Caco-2 (cell line): ENCODE measurements at regions not wholly inside any gene's neighbourhood (a gene's known extent, or its start where the extent isn't known, plus 50 kb on each side); places are given as distances from the start of the nearest gene placed in this dataset.

ENCODE experiments used
- BruUV-seq: library from RNA; stranded (reverse); fragments of 400-500 nt; replicated peaks from 2 replicates; lab custom pipeline; 2021; lab: Mats Ljungman, UMichigan
- CTCF ChIA-PET: fragments of 300-600 bp; sonication (Branson Sonifier 250); formaldehyde crosslinking; loops from one replicate; lab custom pipeline; 2022; ENCODE audit warnings: antibody characterized with exemption; lab: Charles Lee
- POLR2A ChIA-PET: fragments of 300-600 bp; sonication (Branson Sonifier 250); formaldehyde crosslinking; loops from one replicate; lab custom pipeline; 2022; ENCODE audit warnings: antibody characterized with exemption; lab: Charles Lee
- DNase-seq, 2 experiments: peaks; one replicate each; pipeline versions ENCODE4 v3.0.0 to v3.0.0-alpha.2; 2020 to 2022
- H3K27me3 ChIP-seq: replicated peaks from 2 replicates; pipeline ENCODE4 v1.6.0; 2011; ENCODE audit warnings: low read length; ENCODE audit not compliant: control insufficient read depth, insufficient read depth
- H3K36me3 ChIP-seq: 2 replicates; pipeline ENCODE4 v1.5.1; 2011; ENCODE audit warnings: low read length; ENCODE audit not compliant: control insufficient read depth, insufficient read depth
- H3K4me1 ChIP-seq: fragments of 250-450 bp; sonication (Bioruptor Pico); 2 replicates; pipeline ENCODE4 v1.5.1; 2020; ENCODE audit warnings: mild to moderate bottlenecking
- H3K4me3 ChIP-seq: 2 replicates; pipeline ENCODE4 v1.5.1; 2011; ENCODE audit warnings: low read depth, mild to moderate bottlenecking, control low read depth, low read length
- H3K9me3 ChIP-seq: fragments of 250-450 bp; sonication (Bioruptor Pico); 2 replicates; pipeline ENCODE4 v1.5.1; 2020; ENCODE audit warnings: mild to moderate bottlenecking, moderate library complexity
- H3K27ac Mint-ChIP-seq: one replicate; pipeline ENCODE4 v1.8.0; 2022; ENCODE audit warnings: mixed read lengths; ENCODE audit not compliant: unreplicated experiment
- H3K27me3 Mint-ChIP-seq: one replicate; pipeline ENCODE4 v1.8.0; 2022; ENCODE audit warnings: mixed read lengths; ENCODE audit not compliant: insufficient read depth, unreplicated experiment
- H3K36me3 Mint-ChIP-seq: one replicate; pipeline ENCODE4 v1.8.0; 2022; ENCODE audit warnings: mild to moderate bottlenecking, mixed read lengths; ENCODE audit not compliant: insufficient read depth, unreplicated experiment
- H3K4me1 Mint-ChIP-seq: one replicate; pipeline ENCODE4 v1.8.0; 2022; ENCODE audit warnings: low read depth, mixed read lengths; ENCODE audit not compliant: unreplicated experiment
- H3K4me3 Mint-ChIP-seq: one replicate; pipeline ENCODE4 v1.8.0; 2022; ENCODE audit warnings: mild to moderate bottlenecking, moderate library complexity, mixed read lengths; ENCODE audit not compliant: unreplicated experiment
- H3K9me3 Mint-ChIP-seq: one replicate; pipeline ENCODE4 v1.8.0; 2022; ENCODE audit warnings: mixed read lengths; ENCODE audit not compliant: unreplicated experiment
- intact Hi-C: fragments of 100-400 bp; cut with micrococcal nuclease; formaldehyde crosslinking; loops from one replicate; pipeline ENCODE4 v1.10.0; 2022; ENCODE audit not compliant: unreplicated experiment
- TF ChIP-seq, protein P1 (sequence below), 2 experiments: fragments of 200-600 bp in 1 of 2; IDR thresholded peaks; 1 replicate in 1 of 2; 2 replicates in 1 of 2; pipeline versions ENCODE4 v1.5.1 to v1.8.0; 2011 to 2022; ENCODE audit warnings: antibody characterized with exemption in 1 of 2, control low read depth in 1 of 2, inconsistent platforms in 1 of 2, low read depth in 1 of 2, low read length in 1 of 2, mild to moderate bottlenecking in 1 of 2, moderate library complexity in 1 of 2; ENCODE audit not compliant: insufficient read depth in 1 of 2, severe bottlenecking in 1 of 2, unreplicated experiment in 1 of 2

DNA sequence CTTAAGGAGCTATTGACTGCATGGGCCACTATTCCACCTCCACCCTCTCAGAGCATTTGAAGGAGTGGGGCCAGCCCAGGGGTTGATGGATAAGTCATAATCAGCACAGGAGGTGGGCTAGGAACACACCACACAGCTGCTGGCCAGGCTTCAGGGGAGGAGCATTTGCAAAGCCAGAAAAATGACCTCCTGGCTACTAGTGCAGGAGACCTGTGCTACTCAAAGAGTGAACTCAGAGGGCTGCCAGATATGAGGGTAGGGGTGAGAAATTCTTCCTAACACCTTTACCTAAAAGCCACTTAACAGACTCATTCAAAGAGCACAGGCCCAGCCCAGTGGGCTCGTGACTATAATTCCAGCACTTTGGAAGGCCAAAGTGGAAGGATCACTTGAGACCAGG is 210.8 kb downstream of the TBXT start:
- no peaks in the 10 kb centered on the region; the same call in none of the 2 replicates for H3K27me3 ChIP-seq
- TF ChIP-seq, protein P1, sequence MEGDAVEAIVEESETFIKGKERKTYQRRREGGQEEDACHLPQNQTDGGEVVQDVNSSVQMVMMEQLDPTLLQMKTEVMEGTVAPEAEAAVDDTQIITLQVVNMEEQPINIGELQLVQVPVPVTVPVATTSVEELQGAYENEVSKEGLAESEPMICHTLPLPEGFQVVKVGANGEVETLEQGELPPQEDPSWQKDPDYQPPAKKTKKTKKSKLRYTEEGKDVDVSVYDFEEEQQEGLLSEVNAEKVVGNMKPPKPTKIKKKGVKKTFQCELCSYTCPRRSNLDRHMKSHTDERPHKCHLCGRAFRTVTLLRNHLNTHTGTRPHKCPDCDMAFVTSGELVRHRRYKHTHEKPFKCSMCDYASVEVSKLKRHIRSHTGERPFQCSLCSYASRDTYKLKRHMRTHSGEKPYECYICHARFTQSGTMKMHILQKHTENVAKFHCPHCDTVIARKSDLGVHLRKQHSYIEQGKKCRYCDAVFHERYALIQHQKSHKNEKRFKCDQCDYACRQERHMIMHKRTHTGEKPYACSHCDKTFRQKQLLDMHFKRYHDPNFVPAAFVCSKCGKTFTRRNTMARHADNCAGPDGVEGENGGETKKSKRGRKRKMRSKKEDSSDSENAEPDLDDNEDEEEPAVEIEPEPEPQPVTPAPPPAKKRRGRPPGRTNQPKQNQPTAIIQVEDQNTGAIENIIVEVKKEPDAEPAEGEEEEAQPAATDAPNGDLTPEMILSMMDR (IDR thresholded peaks at IDR 0.05; ENCODE audit: insufficient read depth in 1 of 2, low read depth in 1 of 2, low read length in 1 of 2, severe bottlenecking in 1 of 2, unreplicated experiment in 1 of 2): no peak
- no peaks in the 10 kb centered on the region for H3K9me3 ChIP-seq
- no peak for DNase-seq
- H3K4me3 ChIP-seq: no peak overlapping the region
- no peak overlapping the region for H3K27ac Mint-ChIP-seq
- peaks cover 20% of the 10 kb centered on the region for H3K27me3 Mint-ChIP-seq
- CTCF ChIA-PET: no interaction called here
- intact Hi-C loops: no loop called here
- H3K4me1 Mint-ChIP-seq: no peaks in the 10 kb centered on the region
- POLR2A ChIA-PET: no interaction called here
- no TSS peak for BruUV-seq
- H3K4me1 ChIP-seq: no peaks in the 10 kb centered on the region
- H3K36me3 ChIP-seq: no peaks in the 10 kb centered on the region
- no peaks in the 10 kb centered on the region for H3K9me3 Mint-ChIP-seq
- H3K4me3 Mint-ChIP-seq: no peak overlapping the region
- H3K36me3 Mint-ChIP-seq: no peaks in the 10 kb centered on the region

DNA sequence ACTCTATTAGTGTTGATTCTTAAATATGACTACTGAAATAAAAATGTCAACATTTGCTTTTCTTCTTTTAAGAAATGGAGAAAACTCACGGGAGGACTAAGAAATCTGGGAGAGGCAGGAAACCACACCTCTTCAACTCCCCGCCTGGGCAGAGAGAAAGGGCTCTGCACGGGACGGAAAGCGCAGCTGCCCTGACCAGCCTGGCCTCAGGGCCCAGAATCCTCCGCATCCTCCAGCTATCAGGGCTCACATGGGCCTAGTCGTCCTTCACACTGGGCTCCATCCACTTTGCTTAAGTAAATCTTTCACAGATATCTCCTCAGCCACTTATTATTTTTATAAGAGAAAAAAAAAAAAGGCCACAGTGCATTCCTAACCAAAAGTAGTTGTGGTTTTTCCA is 215.1 kb downstream of the TBXT start:
- H3K27me3 Mint-ChIP-seq: peaks cover 21% of the 10 kb centered on the region
- no peak overlapping the region for H3K4me3 ChIP-seq
- no peaks in the 10 kb centered on the region for H3K9me3 ChIP-seq
- no peaks in the 10 kb centered on the region; the same call in 1 of the 2 replicates for H3K27me3 ChIP-seq
- no TSS peak for BruUV-seq
- no peak for DNase-seq
- ChIA-PET POLR2A (no interaction called here), CTCF (no interaction called here)
- TF ChIP-seq, protein P1 (IDR thresholded peaks at IDR 0.05; ENCODE audit: insufficient read depth in 1 of 2, low read depth in 1 of 2, low read length in 1 of 2, severe bottlenecking in 1 of 2, unreplicated experiment in 1 of 2): no peak
- intact Hi-C loops: no loop called here
- no peaks in the 10 kb centered on the region for H3K9me3 Mint-ChIP-seq
- no peaks in the 10 kb centered on the region for H3K4me1 ChIP-seq
- no peak overlapping the region for H3K4me3 Mint-ChIP-seq
- H3K36me3 ChIP-seq: no peaks in the 10 kb centered on the region
- H3K4me1 Mint-ChIP-seq: no peaks in the 10 kb centered on the region
- H3K27ac Mint-ChIP-seq: no peak overlapping the region
- no peaks in the 10 kb centered on the region for H3K36me3 Mint-ChIP-seq

DNA sequence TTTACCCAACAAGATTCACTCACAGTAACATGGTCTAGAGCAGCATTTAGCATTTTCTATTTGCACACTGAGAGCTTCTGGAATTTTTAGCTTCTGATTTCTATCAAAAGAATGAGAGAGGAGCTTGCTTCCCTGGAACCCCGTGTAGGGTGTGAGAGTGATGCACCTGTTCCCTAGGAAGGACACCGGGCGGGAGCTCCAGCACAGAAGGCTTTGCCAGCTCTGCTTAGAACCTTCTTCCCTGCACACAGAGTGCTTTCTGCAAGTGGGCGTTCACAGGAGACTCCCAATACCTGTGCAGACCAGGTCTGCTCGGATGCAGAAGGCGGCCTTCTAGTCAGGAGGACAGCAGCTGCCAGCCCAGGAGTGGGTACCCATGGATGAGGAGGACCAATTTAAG is 217.3 kb downstream of the TBXT start:
- Histone ChIP-seq H3K9me3 (no peaks in the 10 kb centered on the region), H3K36me3 (no peaks in the 10 kb centered on the region), H3K4me3 (no peak overlapping the region), H3K27me3 (no peaks in the 10 kb centered on the region), H3K4me1 (no peaks in the 10 kb centered on the region)
- H3K4me1 Mint-ChIP-seq: no peaks in the 10 kb centered on the region
- H3K27ac Mint-ChIP-seq: no peak overlapping the region
- H3K36me3 Mint-ChIP-seq: no peaks in the 10 kb centered on the region
- POLR2A ChIA-PET: no interaction called here
- TF ChIP-seq, protein P1 (IDR thresholded peaks at IDR 0.05; ENCODE audit: insufficient read depth in 1 of 2, low read depth in 1 of 2, low read length in 1 of 2, severe bottlenecking in 1 of 2, unreplicated experiment in 1 of 2): no peak
- H3K9me3 Mint-ChIP-seq: no peaks in the 10 kb centered on the region
- DNase-seq: no peak
- CTCF ChIA-PET: no interaction called here
- no peak overlapping the region for H3K4me3 Mint-ChIP-seq
- no TSS peak for BruUV-seq
- intact Hi-C loops: no loop called here
- H3K27me3 Mint-ChIP-seq: peaks cover 18% of the 10 kb centered on the region
